Stomach (tissue), 8 donors: ENCODE measurements at regions not wholly inside any gene's neighbourhood (a gene's known extent, or its start where the extent isn't known, plus 50 kb on each side); places are given as distances from the start of the nearest gene placed in this dataset.
A peak's percentile ranks its signal among the peaks of the same experiment; 100 is the strongest.

Source experiments
- DNase-seq, 2 donors: peaks; one replicate each; pipeline versions ENCODE4 v3.0.0 to v3.0.0-alpha.2; 2013 to 2019
- H3K27ac ChIP-seq, 5 donors: fragments of 200-600 bp in 4 of 5; sonication (generic) in 4 of 5; one replicate each; pipeline ENCODE4 v1.5.1; 2013 to 2019; ENCODE audit warnings: mild to moderate bottlenecking in 1 of 5, moderate library complexity in 1 of 5
- H3K27me3 ChIP-seq, 3 donors: fragments of 200-600 bp; sonication (generic); one replicate each; pipeline ENCODE4 v1.5.1; 2017 to 2019; ENCODE audit warnings: mixed run types in 1 of 3
- H3K36me3 ChIP-seq, 4 donors: fragments of 200-600 bp; sonication (generic); 1 replicate in 3 of 4; 2 replicates in 1 of 4; pipeline ENCODE4 v1.5.1; 2016 to 2019
- H3K4me1 ChIP-seq, 4 donors: fragments of 200-600 bp; sonication (generic); one replicate each; pipeline ENCODE4 v1.5.1; 2016 to 2019
- H3K4me3 ChIP-seq, 4 donors: fragments of 200-600 bp; sonication (generic) in 3 of 4; one replicate each; pipeline ENCODE4 v1.5.1; 2016 to 2019; ENCODE audit warnings: mild to moderate bottlenecking in 1 of 4
- H3K9me3 ChIP-seq, 4 donors: fragments of 200-600 bp; sonication (generic); one replicate each; pipeline ENCODE4 v1.5.1; 2016 to 2019
- EP300 ChIP-seq: sonication (generic); formaldehyde crosslinking; IDR thresholded peaks from one replicate; pipeline ENCODE4 v1.6.1; 2017; ENCODE audit warnings: antibody characterized with exemption
- POLR2A ChIP-seq, 4 donors: fragments of 450-650 bp; IDR thresholded peaks; one replicate each; pipeline ENCODE4 v1.6.1; 2016; ENCODE audit warnings: antibody characterized with exemption in 4 of 4, control low read depth in 2 of 4, mild to moderate bottlenecking in 1 of 4, moderate library complexity in 1 of 4
- POLR2AphosphoS5 ChIP-seq, 3 donors: sonication (generic); formaldehyde crosslinking; IDR thresholded peaks; one replicate each; pipeline ENCODE4 v1.6.1; 2016; ENCODE audit warnings: antibody characterized with exemption in 3 of 3
- WGBS, 5 donors: extraction: QIAGEN DNeasy Blood & Tissue Kit in 3 of 5; methylation state at CpG; one replicate each; pipeline versions ENCODE4 v1.1.5 to v1.1.7; 2013 to 2018; 5-methylcytosine and 5-hydroxymethylcytosine counted together
- intact Hi-C: fragments of 100-400 bp; cut with DNase I; formaldehyde crosslinking; loops from one replicate; pipeline ENCODE4 v1.15.1; 2023; ENCODE audit warnings: low total_unique reads
- TF ChIP-seq, protein P1 (sequence below), 7 experiments: fragments of 450-650 bp in 4 of 7; fragments of 200-600 bp in 3 of 7; sonication (generic) in 3 of 7; IDR thresholded peaks; one replicate each; pipeline ENCODE4 v1.5.1; 2016 to 2019; ENCODE audit warnings: antibody characterized with exemption in 7 of 7, control low read depth in 2 of 7, mild to moderate bottlenecking in 1 of 7
- donor health status: healthy with polysubstance abuse.
- donor health status: Bipolar disorder and iron deficiency.
- donor health status: healthy.

DNA sequence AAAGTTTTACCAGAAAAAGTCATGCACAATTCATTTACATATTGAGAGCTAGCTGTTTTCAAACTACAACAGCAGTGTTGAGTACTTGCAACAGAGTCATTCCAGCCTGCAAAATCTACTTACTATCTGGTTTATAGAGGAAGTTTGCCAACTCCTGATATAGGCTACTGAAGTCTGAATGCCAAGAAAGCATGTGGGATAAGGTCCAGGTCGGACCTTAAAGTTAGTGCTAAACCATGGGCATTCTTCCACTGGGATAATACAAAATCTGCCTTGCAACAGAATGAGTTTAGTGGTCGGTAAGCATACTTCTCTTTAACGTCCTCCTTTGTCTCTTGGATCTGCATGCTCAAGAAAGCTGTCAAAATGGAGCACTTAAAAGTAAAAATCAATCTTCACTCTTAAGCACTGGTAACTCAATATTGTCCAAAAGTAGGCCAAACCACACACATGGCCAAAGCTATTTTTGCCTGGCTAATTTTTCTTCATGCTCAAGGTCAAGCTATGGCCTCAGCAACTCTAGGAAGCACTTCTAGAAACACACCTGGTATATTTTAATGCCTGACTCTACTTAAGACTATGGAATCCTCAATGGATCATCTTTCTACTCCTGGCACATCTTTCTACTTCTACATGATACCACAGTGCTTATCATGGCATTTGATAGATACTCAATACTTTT lies 364.9 kb upstream of the KITLG start:
- WGBS, 5 donors, result 29 to 65% (median 46%) methylated on average over 3 of the region's 3 CpGs
- Histone ChIP-seq H3K4me3 (no peak overlapping the region), H3K4me1 (peaks cover 0 to 23% (median 15%) of the 10 kb centered on the region in 4 donors), H3K27ac (peak overlapping the region in 1 of 5 donors; percentile 2), H3K27me3 (no peaks in the 10 kb centered on the region), H3K9me3 (no peaks in the 10 kb centered on the region), H3K36me3 (no peaks in the 10 kb centered on the region)
- peak in 1 of 2 donors; percentile 27 for DNase-seq
- intact Hi-C loops, result no loop called here
- TF ChIP-seq EP300, result no peak
- no peak for TF ChIP-seq POLR2AphosphoS5 (IDR thresholded peaks at IDR 0.05)
- no peak for TF ChIP-seq POLR2A (IDR thresholded peaks at IDR 0.05)
- TF ChIP-seq, protein P1, sequence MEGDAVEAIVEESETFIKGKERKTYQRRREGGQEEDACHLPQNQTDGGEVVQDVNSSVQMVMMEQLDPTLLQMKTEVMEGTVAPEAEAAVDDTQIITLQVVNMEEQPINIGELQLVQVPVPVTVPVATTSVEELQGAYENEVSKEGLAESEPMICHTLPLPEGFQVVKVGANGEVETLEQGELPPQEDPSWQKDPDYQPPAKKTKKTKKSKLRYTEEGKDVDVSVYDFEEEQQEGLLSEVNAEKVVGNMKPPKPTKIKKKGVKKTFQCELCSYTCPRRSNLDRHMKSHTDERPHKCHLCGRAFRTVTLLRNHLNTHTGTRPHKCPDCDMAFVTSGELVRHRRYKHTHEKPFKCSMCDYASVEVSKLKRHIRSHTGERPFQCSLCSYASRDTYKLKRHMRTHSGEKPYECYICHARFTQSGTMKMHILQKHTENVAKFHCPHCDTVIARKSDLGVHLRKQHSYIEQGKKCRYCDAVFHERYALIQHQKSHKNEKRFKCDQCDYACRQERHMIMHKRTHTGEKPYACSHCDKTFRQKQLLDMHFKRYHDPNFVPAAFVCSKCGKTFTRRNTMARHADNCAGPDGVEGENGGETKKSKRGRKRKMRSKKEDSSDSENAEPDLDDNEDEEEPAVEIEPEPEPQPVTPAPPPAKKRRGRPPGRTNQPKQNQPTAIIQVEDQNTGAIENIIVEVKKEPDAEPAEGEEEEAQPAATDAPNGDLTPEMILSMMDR (IDR thresholded peaks at IDR 0.05), result no peak

DNA sequence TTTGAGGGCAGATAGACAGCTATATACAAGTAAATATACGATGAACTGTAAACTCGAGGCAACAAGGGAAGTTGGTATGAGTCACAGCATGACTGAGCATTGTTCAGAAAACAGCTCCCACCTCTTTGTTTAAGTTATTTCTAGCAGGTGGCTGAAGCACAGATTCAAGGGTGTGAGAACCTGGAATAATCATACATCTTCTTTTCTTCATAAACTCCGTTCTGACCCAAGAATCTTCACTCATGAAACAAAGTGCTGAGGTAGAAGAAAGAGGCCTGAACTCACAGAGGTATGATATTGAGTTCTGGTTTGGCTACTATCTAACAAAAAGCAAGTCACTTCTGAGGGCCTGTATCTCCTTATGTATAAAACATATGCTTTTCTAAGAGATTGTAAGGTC lies 364.1 kb upstream of the KITLG start:
- peak in 1 of 2 donors; percentile 43 for DNase-seq
- H3K27me3 ChIP-seq, result no peaks in the 10 kb centered on the region
- peak overlapping the region in 1 of 5 donors; percentile 2 for H3K27ac ChIP-seq
- H3K4me3 ChIP-seq, result no peak overlapping the region
- TF ChIP-seq POLR2AphosphoS5 (IDR thresholded peaks at IDR 0.05), result no peak
- TF ChIP-seq, protein P1 (IDR thresholded peaks at IDR 0.05), result no peak
- intact Hi-C loops, result no loop called here
- WGBS, 5 donors, result 56 to 65% (median 60%) methylated on average over 3 of the region's 3 CpGs
- no peaks in the 10 kb centered on the region for H3K36me3 ChIP-seq
- H3K4me1 ChIP-seq, result peaks cover 0 to 23% (median 15%) of the 10 kb centered on the region in 4 donors
- H3K9me3 ChIP-seq, result no peaks in the 10 kb centered on the region

DNA sequence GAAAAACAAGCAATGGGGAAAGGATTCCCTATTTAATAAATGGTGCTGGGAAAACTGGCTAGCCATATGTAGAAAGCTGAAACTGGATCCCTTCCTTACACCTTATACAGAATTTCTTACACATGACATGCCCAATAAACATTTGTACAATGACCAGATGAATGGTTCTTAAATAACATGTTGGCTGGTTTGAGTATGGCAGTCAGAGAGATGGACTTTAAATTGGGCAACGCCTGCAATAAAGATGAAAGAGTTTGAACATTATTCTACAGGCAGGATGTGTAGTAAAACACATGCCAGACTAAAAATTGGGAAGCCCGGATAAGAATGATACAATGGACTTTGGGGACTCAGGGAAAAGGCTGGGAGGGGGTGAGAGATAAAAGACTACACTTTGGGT lies 360.6 kb upstream of the KITLG start:
- no peaks in the 10 kb centered on the region for H3K27me3 ChIP-seq
- no peaks in the 10 kb centered on the region for H3K36me3 ChIP-seq
- TF ChIP-seq POLR2AphosphoS5 (IDR thresholded peaks at IDR 0.05) (no peak), EP300 (no peak), POLR2A (IDR thresholded peaks at IDR 0.05) (no peak)
- TF ChIP-seq, protein P1 (IDR thresholded peaks at IDR 0.05), result no peak
- no peak overlapping the region for H3K4me3 ChIP-seq
- WGBS, 5 donors, result 80 to 95% (median 90%) methylated on average over 2 of the region's 2 CpGs
- no peaks in the 10 kb centered on the region for H3K9me3 ChIP-seq
- DNase-seq, result no peak
- no peak overlapping the region for H3K27ac ChIP-seq
- peaks cover 0 to 17% (median 5%) of the 10 kb centered on the region in 4 donors for H3K4me1 ChIP-seq
- intact Hi-C loops, result no loop called here

DNA sequence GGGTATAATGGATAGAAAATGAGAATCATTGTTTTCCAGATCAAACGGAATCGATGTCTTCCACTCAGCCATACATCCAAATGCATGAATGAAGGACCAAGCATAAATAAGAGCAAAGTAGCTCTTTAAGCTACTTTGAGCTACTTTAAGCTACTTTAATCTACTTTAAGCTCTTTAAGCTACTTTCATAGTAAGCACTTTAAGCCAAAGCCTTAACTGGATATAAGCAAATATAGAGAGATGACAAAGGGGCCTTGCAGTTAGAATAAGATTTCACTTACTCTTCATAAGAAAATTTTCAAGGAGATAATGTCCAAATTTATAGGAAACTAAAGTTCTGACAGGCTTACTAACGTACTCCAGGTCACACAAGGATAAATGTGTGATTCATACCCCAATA lies 355.6 kb upstream of the KITLG start:
- Histone ChIP-seq H3K4me3 (no peak overlapping the region), H3K27ac (no peak overlapping the region), H3K27me3 (no peaks in the 10 kb centered on the region), H3K36me3 (no peaks in the 10 kb centered on the region), H3K4me1 (peaks cover 0 to 6% (median 0%) of the 10 kb centered on the region in 4 donors), H3K9me3 (no peaks in the 10 kb centered on the region)
- TF ChIP-seq POLR2A (IDR thresholded peaks at IDR 0.05), result no peak
- TF ChIP-seq POLR2AphosphoS5 (IDR thresholded peaks at IDR 0.05), result no peak
- TF ChIP-seq EP300, result no peak
- TF ChIP-seq, protein P1 (IDR thresholded peaks at IDR 0.05), result no peak
- no peak for DNase-seq
- intact Hi-C loops, result no loop called here
- WGBS, 5 donors, result 66 to 79% (median 72%) methylated on average over 3 of the region's 3 CpGs
